ENCODE measurements at regions not wholly inside any gene's neighbourhood (a gene's known extent, or its start where the extent isn't known, plus 50 kb on each side); places are given as distances from the start of the nearest gene placed in this dataset.

GRCh38 chr1:193609592-193609991 is 423.2 kb upstream of the B3GALT2 start:
- no peak for FAIRE-seq
- Histone ChIP-seq H3K9me1 (ENCODE audit: control insufficient read depth, insufficient read depth, low read length) (no peaks in the 10 kb centered on the region), H3K4me1 (replicated peaks in 1 of 2; ENCODE audit: control insufficient read depth in 2 of 2, insufficient read depth in 2 of 2, low read length in 2 of 2) (no peaks in the 10 kb centered on the region), H3K4me3 (no peak overlapping the region), H3K79me2 (ENCODE audit: control insufficient read depth, insufficient read depth, low read length) (no peaks in the 10 kb centered on the region), H3K9ac (ENCODE audit: insufficient read depth in 1 of 2, low read depth in 2 of 2, low read length in 2 of 2) (no peak overlapping the region), H3K4me2 (ENCODE audit: insufficient read depth, low read length) (no peak overlapping the region), H3K27ac (ENCODE audit: extremely low read depth, low read depth, low read length) (no peak overlapping the region), H4K20me1 (replicated peaks; ENCODE audit: control insufficient read depth, insufficient read depth, low read length) (no peaks in the 10 kb centered on the region), H3K27me3 (ENCODE audit: control insufficient read depth in 2 of 2, insufficient read depth in 2 of 2, low read length in 2 of 2) (no peaks in the 10 kb centered on the region), H3K36me3 (ENCODE audit: control insufficient read depth, insufficient read depth, low read length) (no peaks in the 10 kb centered on the region), H3K9me3 (replicated peaks; ENCODE audit: control insufficient read depth, insufficient read depth, low read depth, low read length) (no peaks in the 10 kb centered on the region), H2AFZ (ENCODE audit: low read depth, low read length) (no peak overlapping the region)
- ChIA-PET CTCF (ENCODE audit: low intra/inter-chr PET ratio) (no interaction called here), POLR2A (no interaction called here)
- in situ Hi-C loops (cut with MboI) (no loop called here), intact Hi-C loops (cut with micrococcal nuclease) (no loop called here)
- no peak for DNase-seq (ENCODE audit: extremely low read depth in 1 of 4, low spot score in 3 of 4)
- WGBS (ENCODE audit: insufficient coverage, low coverage, missing lambda C conversion rate) = 0% methylated on average over 2 of the region's 2 CpGs
- TF ChIP-seq PRDM10 (IDR thresholded peaks at IDR 0.05; ENCODE audit: partially characterized antibody) = no peak
- no peak for TF ChIP-seq NONO (IDR thresholded peaks at IDR 0.05; ENCODE audit: low read depth in 2 of 2, low read length in 1 of 2)
- no peak for TF ChIP-seq ZBTB11 (CRISPR knock-in tag; IDR thresholded peaks at IDR 0.05)
- no peak for TF ChIP-seq TAF7 (tag; IDR thresholded peaks at IDR 0.05)
- TF ChIP-seq MAFK (IDR thresholded peaks at IDR 0.05; ENCODE audit: low read length) = no peak
- no peak for TF ChIP-seq NFIC (IDR thresholded peaks at IDR 0.05)
- TF ChIP-seq GATAD2A (IDR thresholded peaks at IDR 0.05) = no peak
- BruUV-seq (replicated peaks) = no TSS peak
- no peak for ATAC-seq

Data from K562 (cell line).